K562 (cell line): ENCODE measurements at regions not wholly inside any gene's neighbourhood (a gene's known extent, or its start where the extent isn't known, plus 50 kb on each side); places are given as distances from the start of the nearest gene placed in this dataset.

ENCODE experiments used
- ATAC-seq: fragments of 200-7000 bp; cut with Tn5 transposase; 3 replicates; pipeline ENCODE4 v1.9.1; 2020; ENCODE audit warnings: moderate library complexity
- BruUV-seq: library from RNA; stranded (reverse); fragments of 400-500 nt; replicated peaks from 2 replicates; lab custom pipeline; 2021; lab: Mats Ljungman, UMichigan
- CTCF ChIA-PET: fragments of 300-600 bp; formaldehyde crosslinking; extraction: SDS; loops from one replicate; lab custom pipeline; 2021; ENCODE audit warnings: low intra/inter-chr PET ratio; lab: Yijun Ruan, JAX
- POLR2A ChIA-PET: fragments of 300-600, 350-650 bp; sonication (Branson Sonifier 250); formaldehyde crosslinking; extraction: SDS; loops from one replicate; lab custom pipeline; 2021; ENCODE audit warnings: antibody characterized with exemption, inconsistent platforms; lab: Yijun Ruan, JAX
- DNase-seq, 4 experiments: peaks; one replicate each; pipeline versions ENCODE4 v3.0.0 to v3.0.0-alpha.2; 2011 to 2018; ENCODE audit warnings: low spot score in 3 of 4, mixed read lengths in 3 of 4; ENCODE audit errors: extremely low read depth in 1 of 4
- FAIRE-seq: peaks from 2 replicates; lab custom pipeline; 2011; peaks lifted over from hg19 to GRCh38; lab: Jason Lieb, UNC
- H2AFZ ChIP-seq: 2 replicates; pipeline ENCODE4 v1.6.0; 2011; ENCODE audit warnings: low read depth, low read length, control low read depth, inconsistent platforms
- H3K27ac ChIP-seq: fragments of 200-600 bp; 3 replicates; pipeline ENCODE4 v1.8.0; 2011; ENCODE audit warnings: low read depth, mild to moderate bottlenecking, control low read depth, inconsistent platforms, low read length, moderate library complexity, mixed read lengths; ENCODE audit errors: extremely low read depth
- H3K27me3 ChIP-seq, 2 experiments: fragments of 300-600 bp in 1 of 2; 2 replicates in 1 of 2; 3 replicates in 1 of 2; pipeline versions ENCODE4 v1.6.0 to v1.8.0; 2011; ENCODE audit warnings: inconsistent platforms in 2 of 2, low read length in 2 of 2, mild to moderate bottlenecking in 1 of 2, mixed read lengths in 1 of 2, moderate library complexity in 1 of 2; ENCODE audit not compliant: control insufficient read depth in 2 of 2, insufficient read depth in 2 of 2
- H3K36me3 ChIP-seq: fragments of 300-600 bp; 3 replicates; pipeline ENCODE4 v1.8.0; 2011; ENCODE audit warnings: mild to moderate bottlenecking, low read length, inconsistent platforms; ENCODE audit not compliant: control insufficient read depth, insufficient read depth
- H3K4me1 ChIP-seq, 2 experiments: fragments of 200-600 bp in 1 of 2; replicated peaks in 1 of 2; 2 replicates in 1 of 2; 3 replicates in 1 of 2; pipeline versions ENCODE4 v1.5.1 to v1.8.0; 2011; ENCODE audit warnings: inconsistent platforms in 2 of 2, low read length in 2 of 2, mild to moderate bottlenecking in 1 of 2, mixed read lengths in 1 of 2, moderate library complexity in 1 of 2; ENCODE audit not compliant: control insufficient read depth in 2 of 2, insufficient read depth in 2 of 2
- H3K4me2 ChIP-seq: 2 replicates; pipeline ENCODE4 v1.6.1; 2011; ENCODE audit warnings: low read length, control low read depth, inconsistent platforms, mixed read lengths; ENCODE audit not compliant: insufficient read depth
- H3K4me3 ChIP-seq: fragments of 200-600 bp; sonication (generic), shearing (Covaris generic); 2 replicates; pipeline ENCODE4 v1.5.1; 2016; ENCODE audit warnings: control low read depth, inconsistent platforms
- H3K79me2 ChIP-seq: fragments of 200-600 bp; 3 replicates; pipeline ENCODE4 v1.8.0; 2011; ENCODE audit warnings: low read length, inconsistent platforms; ENCODE audit not compliant: control insufficient read depth, insufficient read depth
- H3K9ac ChIP-seq, 2 experiments: 2 replicates each; pipeline versions ENCODE4 v1.6.0 to v1.6.1; 2011; ENCODE audit warnings: low read depth in 2 of 2, low read length in 2 of 2, control low read depth in 1 of 2, inconsistent platforms in 1 of 2, mild to moderate bottlenecking in 1 of 2, mixed read lengths in 1 of 2; ENCODE audit not compliant: insufficient read depth in 1 of 2
- H3K9me1 ChIP-seq: one replicate; pipeline ENCODE4 v1.6.0; 2011; ENCODE audit warnings: inconsistent platforms, mild to moderate bottlenecking, low read length, moderate library complexity; ENCODE audit not compliant: control insufficient read depth, insufficient read depth
- H3K9me3 ChIP-seq: replicated peaks from 2 replicates; pipeline ENCODE4 v1.5.1; 2011; ENCODE audit warnings: low read depth, low read length, inconsistent platforms; ENCODE audit not compliant: control insufficient read depth, insufficient read depth
- H4K20me1 ChIP-seq: replicated peaks from 2 replicates; pipeline ENCODE4 v1.6.1; 2011; ENCODE audit warnings: low read length, inconsistent platforms, mixed read lengths; ENCODE audit not compliant: control insufficient read depth, insufficient read depth
- BHLHE40 ChIP-seq: IDR thresholded peaks from 2 replicates; pipeline ENCODE4 v1.6.1; 2011; ENCODE audit warnings: low read length, improper control_type of control experiment
- E2F4 ChIP-seq: sonication (generic); formaldehyde crosslinking; IDR thresholded peaks from 2 replicates; pipeline ENCODE4 v1.8.0; 2022; ENCODE audit warnings: mild to moderate bottlenecking, low read depth, missing genetic modification reagents
- E2F6 ChIP-seq, 2 experiments: IDR thresholded peaks; 2 replicates each; pipeline ENCODE4 v1.6.1; 2011; ENCODE audit warnings: borderline replicate concordance in 1 of 2, control low read depth in 1 of 2, low read depth in 1 of 2, low read length in 1 of 2, mild to moderate bottlenecking in 1 of 2, mixed read lengths in 1 of 2, moderate library complexity in 1 of 2; ENCODE audit not compliant: insufficient read depth in 1 of 2, insufficient read length in 1 of 2, poor library complexity in 1 of 2, severe bottlenecking in 1 of 2; ENCODE audit errors: extremely low read depth in 1 of 2
- FOXA1 ChIP-seq: fragments of 450-650 bp; IDR thresholded peaks from 2 replicates; pipeline ENCODE4 v1.6.1; 2016; ENCODE audit warnings: mild to moderate bottlenecking, borderline replicate concordance
- MNT ChIP-seq, 2 experiments: fragments of 450-650 bp; conservative IDR thresholded peaks; 2 replicates each; pipeline ENCODE4 v1.6.1; 2017; ENCODE audit warnings: mild to moderate bottlenecking in 2 of 2, moderate library complexity in 2 of 2
- RAD21 ChIP-seq, 2 experiments: fragments of 250-450 bp in 1 of 2; fragments of 450-650 bp in 1 of 2; sonication (Bioruptor Pico) in 1 of 2; formaldehyde crosslinking in 1 of 2; IDR thresholded peaks in 1 of 2; conservative IDR thresholded peaks in 1 of 2; 2 replicates each; pipeline versions ENCODE4 v1.4.0 to v1.8.0; 2020 to 2022; ENCODE audit warnings: mild to moderate bottlenecking in 2 of 2, moderate library complexity in 1 of 2
- RHOXF2B ChIP-seq: fragments of 250-450 bp; sonication (Bioruptor Pico); conservative IDR thresholded peaks from 2 replicates; pipeline ENCODE4 v1.5.1; 2021
- SMARCC2 ChIP-seq: fragments of 450-650 bp; IDR thresholded peaks from 2 replicates; pipeline ENCODE4 v1.6.1; 2017; ENCODE audit warnings: antibody characterized with exemption, moderate library complexity, mild to moderate bottlenecking, low read depth
- THRAP3 ChIP-seq: fragments of 450-650 bp; IDR thresholded peaks from 2 replicates; pipeline ENCODE4 v1.6.1; 2016; ENCODE audit warnings: mild to moderate bottlenecking, inconsistent platforms, borderline replicate concordance
- ZNF445 ChIP-seq: fragments of 250-450 bp; sonication (Bioruptor Pico); IDR thresholded peaks from 2 replicates; pipeline ENCODE4 v1.4.0; 2020; ENCODE audit warnings: low read depth, mild to moderate bottlenecking, moderate library complexity
- ZNF699 ChIP-seq: fragments of 250-450 bp; sonication (Bioruptor Pico); IDR thresholded peaks from 2 replicates; pipeline ENCODE4 v1.8.0; 2021; ENCODE audit warnings: mild to moderate bottlenecking, moderate library complexity; ENCODE audit not compliant: insufficient replicate concordance
- WGBS: fragments of 100-300 bp; shearing (Covaris generic); methylation state at CpG from one replicate; pipeline ENCODE4 v1.1.6; 2016; ENCODE audit warnings: low coverage, mixed read lengths; ENCODE audit not compliant: insufficient coverage; ENCODE audit errors: missing lambda C conversion rate; 5-methylcytosine and 5-hydroxymethylcytosine counted together
- in situ Hi-C: fragments of 300-500 bp; cut with MboI; formaldehyde crosslinking; loops from 4 replicates; pipeline ENCODE4 v1.15.0; 2018; ENCODE audit warnings: inconsistent platforms, mixed read lengths
- intact Hi-C: fragments of 100-400 bp; cut with micrococcal nuclease; formaldehyde crosslinking; loops from 2 replicates; pipeline ENCODE4 v1.14.2; 2022
- TF ChIP-seq, protein P1 (sequence below): sonication (generic); formaldehyde crosslinking; IDR thresholded peaks from 2 replicates; pipeline ENCODE4 v1.8.0; 2022; ENCODE audit warnings: missing genetic modification reagents, mild to moderate bottlenecking, borderline replicate concordance

- TF ChIP-seq E2F6 (IDR thresholded peaks at IDR 0.05; ENCODE audit: borderline replicate concordance in 1 of 2, extremely low read depth in 1 of 2, insufficient read depth in 1 of 2, insufficient read length in 1 of 2, low read depth in 1 of 2, low read length in 1 of 2, poor library complexity in 1 of 2, severe bottlenecking in 1 of 2) = no peak
- TF ChIP-seq RHOXF2B (CRISPR knock-in tag) = no peak
Observed at GRCh38 chr5:87136096-87136495, 131.6 kb upstream of the RASA1 start (continued).

DNA sequence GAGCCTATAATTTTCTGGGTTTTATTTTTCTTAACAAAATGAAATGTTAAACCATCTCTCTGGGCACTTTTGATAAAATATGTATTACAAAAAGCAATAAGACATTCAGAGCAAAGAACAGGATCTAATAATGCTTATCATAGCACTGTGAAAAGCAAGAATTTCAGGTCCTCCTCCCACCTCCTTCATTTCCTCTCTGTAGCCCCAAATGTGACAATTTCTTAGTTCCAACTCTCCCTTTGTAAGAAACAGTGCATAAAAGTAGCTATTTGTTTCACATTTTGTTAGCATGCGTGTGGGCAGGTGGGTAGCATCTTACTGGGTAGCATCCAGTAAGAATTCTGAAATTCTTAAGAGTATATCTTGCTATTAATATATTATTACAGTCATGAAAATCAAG, 130.9 kb upstream of the RASA1 start:
- WGBS = 47% methylated on average over 1 of the region's 1 CpG
- ChIA-PET POLR2A (no interaction called here), CTCF (no interaction called here)
- no peaks in the 10 kb centered on the region for H3K9me1 ChIP-seq
- H3K4me2 ChIP-seq = no peak overlapping the region
- H3K36me3 ChIP-seq = no peaks in the 10 kb centered on the region
- no peaks in the 10 kb centered on the region for H4K20me1 ChIP-seq
- no peak overlapping the region for H3K27ac ChIP-seq
- no peak overlapping the region for H3K9ac ChIP-seq
- intact Hi-C loops (no loop called here), in situ Hi-C loops (no loop called here)
- H3K9me3 ChIP-seq = no peaks in the 10 kb centered on the region
- no peaks in the 10 kb centered on the region for H3K79me2 ChIP-seq
- BruUV-seq = no TSS peak
- H2AFZ ChIP-seq = no peak overlapping the region
- H3K27me3 ChIP-seq = no peaks in the 10 kb centered on the region
- no peak for DNase-seq
- no peaks in the 10 kb centered on the region; a peak in 1 of 5 replicates for H3K4me1 ChIP-seq
- FAIRE-seq = no peak
- H3K4me3 ChIP-seq = no peak overlapping the region
- no peak for ATAC-seq
- TF ChIP-seq ZNF445 (CRISPR knock-in tag) (no peak), THRAP3 (no peak), E2F4 (CRISPR knock-in tag) (no peak), BHLHE40 (no peak), ZNF699 (CRISPR knock-in tag) (no peak), RAD21 (CRISPR knock-in tag; conservative IDR thresholded peaks at IDR 0.05 in 1 of 2, IDR thresholded peaks at IDR 0.05 in 1 of 2) (no peak), MNT (conservative IDR thresholded peaks at IDR 0.05) (no peak), SMARCC2 (no peak), FOXA1 (no peak)
- TF ChIP-seq, protein P1, sequence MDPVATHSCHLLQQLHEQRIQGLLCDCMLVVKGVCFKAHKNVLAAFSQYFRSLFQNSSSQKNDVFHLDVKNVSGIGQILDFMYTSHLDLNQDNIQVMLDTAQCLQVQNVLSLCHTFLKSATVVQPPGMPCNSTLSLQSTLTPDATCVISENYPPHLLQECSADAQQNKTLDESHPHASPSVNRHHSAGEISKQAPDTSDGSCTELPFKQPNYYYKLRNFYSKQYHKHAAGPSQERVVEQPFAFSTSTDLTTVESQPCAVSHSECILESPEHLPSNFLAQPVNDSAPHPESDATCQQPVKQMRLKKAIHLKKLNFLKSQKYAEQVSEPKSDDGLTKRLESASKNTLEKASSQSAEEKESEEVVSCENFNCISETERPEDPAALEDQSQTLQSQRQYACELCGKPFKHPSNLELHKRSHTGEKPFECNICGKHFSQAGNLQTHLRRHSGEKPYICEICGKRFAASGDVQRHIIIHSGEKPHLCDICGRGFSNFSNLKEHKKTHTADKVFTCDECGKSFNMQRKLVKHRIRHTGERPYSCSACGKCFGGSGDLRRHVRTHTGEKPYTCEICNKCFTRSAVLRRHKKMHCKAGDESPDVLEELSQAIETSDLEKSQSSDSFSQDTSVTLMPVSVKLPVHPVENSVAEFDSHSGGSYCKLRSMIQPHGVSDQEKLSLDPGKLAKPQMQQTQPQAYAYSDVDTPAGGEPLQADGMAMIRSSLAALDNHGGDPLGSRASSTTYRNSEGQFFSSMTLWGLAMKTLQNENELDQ = no peak
